ENCODE measurements at regions not wholly inside any gene's neighbourhood (a gene's known extent, or its start where the extent isn't known, plus 50 kb on each side); places are given as distances from the start of the nearest gene placed in this dataset.

DNA sequence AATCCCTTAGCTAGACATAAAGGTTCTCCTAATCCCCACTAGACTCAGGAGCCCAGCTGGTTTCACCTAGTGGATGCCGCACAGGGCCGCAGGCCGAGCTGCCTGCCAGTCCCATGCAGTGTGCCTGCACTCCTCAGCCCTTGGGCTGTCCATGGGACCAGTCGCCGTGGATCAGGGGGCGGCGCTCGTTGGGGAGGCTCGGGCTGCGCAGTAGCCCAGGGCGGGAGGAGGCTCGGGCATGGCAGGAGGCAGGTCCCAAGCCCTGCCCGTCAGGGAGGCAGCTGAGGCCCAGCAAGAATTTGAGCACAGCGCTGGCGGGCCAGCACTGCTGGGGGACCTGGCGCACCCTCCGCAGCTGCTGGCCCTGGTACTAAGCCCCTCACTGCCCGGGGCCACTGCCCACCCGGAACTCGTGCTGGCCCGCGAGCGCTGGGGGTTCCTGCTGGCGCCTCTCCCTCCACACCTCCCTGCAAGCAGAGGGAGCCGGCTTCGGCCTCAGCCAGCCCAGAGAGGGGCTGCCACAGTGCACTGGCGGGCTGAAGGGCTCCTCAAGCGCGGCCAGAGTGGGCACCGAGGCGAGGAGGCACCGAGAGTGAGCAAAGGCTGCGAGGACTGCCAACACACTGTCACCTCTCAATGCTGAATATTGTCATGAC lies 307.8 kb downstream of the C6orf118 start:
- TF ChIP-seq EZH2 (IDR thresholded peaks at IDR 0.05; ENCODE audit: insufficient read depth, poor library complexity, severe bottlenecking) (no peak), EZH2phosphoT487 (IDR thresholded peaks at IDR 0.05; ENCODE audit: insufficient read depth, low read depth) (no peak)
